KBM-7 (cell line): ENCODE measurements at regions not wholly inside any gene's neighbourhood (a gene's known extent, or its start where the extent isn't known, plus 50 kb on each side); places are given as distances from the start of the nearest gene placed in this dataset.
"Not testable (repeated sequence)": the region's sequence is repeated elsewhere in the genome, so short reads cannot be mapped to it uniquely, and the experiment has no call there.

Experiments
- DNase-seq: peaks from one replicate; pipeline ENCODE4 v3.0.0-alpha.2; 2015
- in situ Hi-C: fragments of 300-500 bp; cut with MboI; formaldehyde crosslinking; loops from 2 replicates; pipeline ENCODE4 v1.14.3; 2020; ENCODE audit warnings: low sequenced_read_pairs, low pct_unique_long_range_greater_than_20kb, mixed read lengths

GRCh38 chr21:17231771-17232170 is 281.1 kb upstream of the CXADR start:
- DNase-seq: no peak
- in situ Hi-C loops: no loop called here

GRCh38 chr21:17238468-17238867 is 274.4 kb upstream of the CXADR start:
- no peak for DNase-seq
- in situ Hi-C loops: no loop called here

GRCh38 chr21:17250778-17251241 is 262.0 kb upstream of the CXADR start:
- no peak for DNase-seq
- in situ Hi-C loops: loop anchor here (25.0 kb wide), 1 partner anchor 111 kb away; no protein-coding TSS in a partner anchor

GRCh38 chr21:17257784-17258183 is 255.1 kb upstream of the CXADR start:
- no peak for DNase-seq
- in situ Hi-C loops: loop anchor here (25.0 kb wide), 1 partner anchor 105 kb away; no protein-coding TSS in a partner anchor

GRCh38 chr21:17264182-17264581 is 248.7 kb upstream of the CXADR start:
- DNase-seq: no peak
- in situ Hi-C loops: loop anchor here (25.0 kb wide), 1 partner anchor 98 kb away; no protein-coding TSS in a partner anchor

- DNase-seq: no peak
- in situ Hi-C loops: loop anchor here (25.0 kb wide), 1 partner anchor 93 kb away; no protein-coding TSS in a partner anchor
Measured at GRCh38 chr21:17269760-17270159, 243.1 kb upstream of the CXADR start.

GRCh38 chr21:17270229-17270628 is 242.6 kb upstream of the CXADR start:
- peak; percentile 42 for DNase-seq

GRCh38 chr21:17279663-17280062 is 233.2 kb upstream of the CXADR start:
- in situ Hi-C loops: no loop called here
- no peak for DNase-seq

More at GRCh38 chr21:17270229-17270628, 242.6 kb upstream of the CXADR start:
- in situ Hi-C loops: loop anchor here (25.0 kb wide), 1 partner anchor 92 kb away; no protein-coding TSS in a partner anchor

GRCh38 chr21:17293016-17293562 is 219.8 kb upstream of the CXADR start:
- DNase-seq, in situ Hi-C loops: not testable (repeated sequence)

- DNase-seq: no peak
- in situ Hi-C loops: no loop called here
Measured at GRCh38 chr21:17295997-17296396, 216.8 kb upstream of the CXADR start.

GRCh38 chr21:17299576-17299975 is 213.3 kb upstream of the CXADR start:
- DNase-seq, in situ Hi-C loops: not testable (repeated sequence)

- DNase-seq, in situ Hi-C loops: not testable (repeated sequence)
Measured at GRCh38 chr21:17327715-17328114, 185.1 kb upstream of the CXADR start.

- DNase-seq: no peak
- in situ Hi-C loops: no loop called here
Measured at GRCh38 chr21:17334484-17334883, 178.4 kb upstream of the CXADR start.

- DNase-seq: no peak
- in situ Hi-C loops: no loop called here
Measured at GRCh38 chr21:17340081-17340480, 172.8 kb upstream of the CXADR start.

- peak; percentile 35 for DNase-seq
- in situ Hi-C loops: no loop called here
Measured at GRCh38 chr21:17343055-17343454, 169.8 kb upstream of the CXADR start.

- in situ Hi-C loops: no loop called here
- no peak for DNase-seq
Measured at GRCh38 chr21:17348357-17348756, 164.5 kb upstream of the CXADR start.

- in situ Hi-C loops: no loop called here
- no peak for DNase-seq
Measured at GRCh38 chr21:17348849-17349248, 164.0 kb upstream of the CXADR start.

- DNase-seq: no peak
- in situ Hi-C loops: loop anchor here (25.0 kb wide), 1 partner anchor 89 kb away; no protein-coding TSS in a partner anchor
Measured at GRCh38 chr21:17351766-17352165, 161.1 kb upstream of the CXADR start.

GRCh38 chr21:17352996-17353655 is 159.7 kb upstream of the CXADR start:
- DNase-seq: no peak
- in situ Hi-C loops: loop anchor here (25.0 kb wide), 1 partner anchor 91 kb away; no protein-coding TSS in a partner anchor

- in situ Hi-C loops: loop anchor here (25.0 kb wide), 1 partner anchor 97 kb away; no protein-coding TSS in a partner anchor
- peak; percentile 71 for DNase-seq
Measured at GRCh38 chr21:17359781-17360180, 153.1 kb upstream of the CXADR start.
